H9 (cell line): ENCODE measurements at regions not wholly inside any gene's neighbourhood (a gene's known extent, or its start where the extent isn't known, plus 50 kb on each side); places are given as distances from the start of the nearest gene placed in this dataset.

Experiments
- DNase-seq: peaks from one replicate; pipeline ENCODE4 v3.0.0-alpha.2; 2017
- H2AFZ ChIP-seq: one replicate; pipeline ENCODE4 v1.6.1; 2013; ENCODE audit warnings: mild to moderate bottlenecking, low read length, control low read depth, moderate library complexity
- H2AK5ac ChIP-seq: 2 replicates; pipeline ENCODE4 v1.6.1; 2013; ENCODE audit warnings: low read length, control low read depth, mixed read lengths; ENCODE audit not compliant: insufficient read length
- H2BK120ac ChIP-seq: one replicate; pipeline ENCODE4 v1.6.1; 2013; ENCODE audit warnings: low read depth, mild to moderate bottlenecking, low read length, control low read depth, inconsistent platforms; ENCODE audit not compliant: poor library complexity, severe bottlenecking
- H2BK12ac ChIP-seq: 2 replicates; pipeline ENCODE4 v1.6.1; 2013; ENCODE audit warnings: low read length, control low read depth, mixed read lengths, low read depth; ENCODE audit not compliant: insufficient read length
- H2BK15ac ChIP-seq: 2 replicates; pipeline ENCODE4 v1.6.1; 2013; ENCODE audit warnings: low read depth, low read length, control low read depth
- H2BK20ac ChIP-seq: one replicate; pipeline ENCODE4 v1.6.1; 2013; ENCODE audit warnings: low read depth, mild to moderate bottlenecking, low read length, control low read depth, inconsistent platforms; ENCODE audit not compliant: poor library complexity, severe bottlenecking
- H2BK5ac ChIP-seq: 2 replicates; pipeline ENCODE4 v1.6.1; 2013; ENCODE audit warnings: low read length, control low read depth, mixed read lengths; ENCODE audit not compliant: insufficient read length
- H3K14ac ChIP-seq: 2 replicates; pipeline ENCODE4 v1.6.1; 2013; ENCODE audit warnings: low read length, control low read depth; ENCODE audit not compliant: insufficient read depth
- H3K18ac ChIP-seq: 2 replicates; pipeline ENCODE4 v1.6.1; 2013; ENCODE audit warnings: low read depth, mild to moderate bottlenecking, mixed read lengths, low read length, control low read depth; ENCODE audit not compliant: insufficient read length
- H3K23ac ChIP-seq: 2 replicates; pipeline ENCODE4 v1.6.1; 2013; ENCODE audit warnings: low read length, control low read depth, mixed read lengths, low read depth; ENCODE audit not compliant: insufficient read length
- H3K23me2 ChIP-seq: 2 replicates; pipeline ENCODE4 v1.6.1; 2013; ENCODE audit warnings: low read depth, mild to moderate bottlenecking, mixed read lengths, low read length, control low read depth; ENCODE audit not compliant: insufficient read length, poor library complexity, severe bottlenecking
- H3K27ac ChIP-seq: 2 replicates; pipeline ENCODE4 v1.5.1; 2013; ENCODE audit warnings: low read length, control low read depth, mixed read lengths, low read depth; ENCODE audit not compliant: insufficient read length
- H3K27me3 ChIP-seq: 2 replicates; pipeline ENCODE4 v1.6.1; 2013; ENCODE audit warnings: low read length, control low read depth, inconsistent platforms; ENCODE audit not compliant: insufficient read depth
- H3K4ac ChIP-seq: 2 replicates; pipeline ENCODE4 v1.6.1; 2013; ENCODE audit warnings: low read depth, mild to moderate bottlenecking, control low read depth, inconsistent platforms, low read length, moderate library complexity
- H3K4me1 ChIP-seq: 2 replicates; pipeline ENCODE4 v1.6.1; 2013; ENCODE audit warnings: low read length, control low read depth, inconsistent platforms; ENCODE audit not compliant: insufficient read depth
- H3K4me2 ChIP-seq: 2 replicates; pipeline ENCODE4 v1.6.1; 2013; ENCODE audit warnings: low read length, control low read depth, mixed read lengths; ENCODE audit not compliant: insufficient read length, insufficient read depth
- H3K56ac ChIP-seq: 2 replicates; pipeline ENCODE4 v1.6.1; 2013; ENCODE audit warnings: low read depth, mild to moderate bottlenecking, mixed read lengths, low read length, control low read depth; ENCODE audit not compliant: insufficient read length
- H3K79me1 ChIP-seq: 2 replicates; pipeline ENCODE4 v1.6.1; 2013; ENCODE audit warnings: low read depth, mild to moderate bottlenecking, moderate library complexity, low read length, control low read depth, inconsistent platforms; ENCODE audit not compliant: insufficient read depth, poor library complexity, severe bottlenecking
- H3K79me2 ChIP-seq: 2 replicates; pipeline ENCODE4 v1.6.1; 2013; ENCODE audit warnings: low read length, control low read depth, inconsistent platforms; ENCODE audit not compliant: insufficient read depth
- H3K9ac ChIP-seq: 2 replicates; pipeline ENCODE4 v1.6.1; 2013; ENCODE audit warnings: low read length, control low read depth, mixed read lengths; ENCODE audit not compliant: insufficient read length; ENCODE audit errors: extremely low read depth
- H3K9me3 ChIP-seq: one replicate; pipeline ENCODE4 v1.6.1; 2013; ENCODE audit warnings: low read depth, low read length, inconsistent platforms; ENCODE audit not compliant: control insufficient read depth
- H3T11ph ChIP-seq: one replicate; pipeline ENCODE4 v1.6.1; 2013; ENCODE audit warnings: mild to moderate bottlenecking, low read length, control low read depth, inconsistent platforms
- H4K20me1 ChIP-seq: one replicate; pipeline ENCODE4 v1.6.1; 2013; ENCODE audit not compliant: control insufficient read depth, insufficient read length, insufficient read depth
- H4K5ac ChIP-seq: 2 replicates; pipeline ENCODE4 v1.6.1; 2013; ENCODE audit warnings: low read depth, mild to moderate bottlenecking, mixed read lengths, low read length, control low read depth; ENCODE audit not compliant: insufficient read length
- H4K8ac ChIP-seq: replicated peaks from 2 replicates; pipeline ENCODE4 v1.6.1; 2013; ENCODE audit warnings: low read length, control low read depth, mixed read lengths, low read depth; ENCODE audit not compliant: insufficient read length
- H4K91ac ChIP-seq: 2 replicates; pipeline ENCODE4 v1.6.1; 2013; ENCODE audit warnings: low read depth, mild to moderate bottlenecking, moderate library complexity, mixed read lengths, low read length, control low read depth; ENCODE audit not compliant: insufficient read length
- H3K27ac Mint-ChIP-seq, 3 experiments: 2 replicates in 2 of 3; 3 replicates in 1 of 3; pipeline ENCODE4 v1.8.0; 2020 to 2021; ENCODE audit warnings: mixed read lengths in 3 of 3, mild to moderate bottlenecking in 1 of 3, moderate library complexity in 1 of 3
- H3K27me3 Mint-ChIP-seq: 2 replicates; pipeline ENCODE4 v1.8.0; 2021; ENCODE audit warnings: low read depth, mild to moderate bottlenecking, moderate library complexity, mixed read lengths
- H3K36me3 Mint-ChIP-seq, 3 experiments: 2 replicates in 2 of 3; 3 replicates in 1 of 3; pipeline ENCODE4 v1.8.0; 2020 to 2021; ENCODE audit warnings: low read depth in 3 of 3, mixed read lengths in 3 of 3; ENCODE audit not compliant: insufficient read depth in 1 of 3
- H3K4me1 Mint-ChIP-seq, 2 experiments: 2 replicates each; pipeline ENCODE4 v1.8.0; 2020; ENCODE audit warnings: mixed read lengths in 2 of 2
- H3K4me3 Mint-ChIP-seq, 2 experiments: 2 replicates in 1 of 2; 3 replicates in 1 of 2; pipeline ENCODE4 v1.8.0; 2020 to 2021; ENCODE audit warnings: mild to moderate bottlenecking in 2 of 2, mixed read lengths in 2 of 2, moderate library complexity in 1 of 2
- H3K9me3 Mint-ChIP-seq, 2 experiments: 2 replicates in 1 of 2; 3 replicates in 1 of 2; pipeline ENCODE4 v1.8.0; 2020; ENCODE audit warnings: mild to moderate bottlenecking in 2 of 2, mixed read lengths in 2 of 2, moderate library complexity in 1 of 2
- TF ChIP-seq, protein P1 (sequence below): fragments of 200-600 bp; sonication (generic); conservative IDR thresholded peaks from 3 replicates; pipeline ENCODE4 v1.8.0; 2021; ENCODE audit warnings: antibody characterized with exemption, mild to moderate bottlenecking

DNA sequence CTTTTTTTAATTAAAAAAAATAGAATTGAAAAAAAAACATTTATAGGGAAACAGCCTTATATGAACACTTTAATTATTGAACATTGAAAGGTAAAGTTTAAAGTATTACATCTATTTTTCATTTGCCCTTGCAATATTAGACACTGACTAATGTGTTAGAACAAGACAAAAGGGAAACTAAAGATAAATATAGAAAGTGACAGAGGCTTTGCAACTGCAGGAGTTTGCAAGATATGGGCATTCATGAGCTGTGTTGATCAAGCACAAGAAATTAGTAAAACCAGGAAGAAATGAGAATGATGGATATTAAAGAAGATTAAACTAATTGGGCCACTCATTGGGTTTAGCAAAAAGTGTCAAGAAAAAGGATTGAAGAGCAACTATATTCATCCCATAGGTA is 1097.7 kb upstream of the CELF4 start:
- Histone ChIP-seq H3K14ac (no peak overlapping the region), H3K27me3 (no peaks in the 10 kb centered on the region), H2BK15ac (no peak overlapping the region), H3K79me2 (no peaks in the 10 kb centered on the region), H3K79me1 (no peaks in the 10 kb centered on the region), H2BK12ac (no peak overlapping the region), H2BK20ac (no peak overlapping the region), H4K20me1 (no peaks in the 10 kb centered on the region), H3K56ac (no peak overlapping the region), H3K9ac (no peak overlapping the region), H3K4me2 (no peak overlapping the region), H2BK5ac (no peak overlapping the region), H2AFZ (no peak overlapping the region), H4K5ac (no peak overlapping the region), H3K27ac (no peak overlapping the region), H4K91ac (no peak overlapping the region), H2AK5ac (no peak overlapping the region), H3K4me1 (no peaks in the 10 kb centered on the region), H3K9me3 (no peaks in the 10 kb centered on the region), H3K4ac (no peak overlapping the region), H3K23ac (no peak overlapping the region), H3K23me2 (no peaks in the 10 kb centered on the region), H3T11ph (no peak overlapping the region), H4K8ac (no peak overlapping the region), H2BK120ac (no peak overlapping the region), H3K18ac (no peak overlapping the region)
- H3K27ac Mint-ChIP-seq: no peak overlapping the region
- DNase-seq: no peak
- TF ChIP-seq, protein P1, sequence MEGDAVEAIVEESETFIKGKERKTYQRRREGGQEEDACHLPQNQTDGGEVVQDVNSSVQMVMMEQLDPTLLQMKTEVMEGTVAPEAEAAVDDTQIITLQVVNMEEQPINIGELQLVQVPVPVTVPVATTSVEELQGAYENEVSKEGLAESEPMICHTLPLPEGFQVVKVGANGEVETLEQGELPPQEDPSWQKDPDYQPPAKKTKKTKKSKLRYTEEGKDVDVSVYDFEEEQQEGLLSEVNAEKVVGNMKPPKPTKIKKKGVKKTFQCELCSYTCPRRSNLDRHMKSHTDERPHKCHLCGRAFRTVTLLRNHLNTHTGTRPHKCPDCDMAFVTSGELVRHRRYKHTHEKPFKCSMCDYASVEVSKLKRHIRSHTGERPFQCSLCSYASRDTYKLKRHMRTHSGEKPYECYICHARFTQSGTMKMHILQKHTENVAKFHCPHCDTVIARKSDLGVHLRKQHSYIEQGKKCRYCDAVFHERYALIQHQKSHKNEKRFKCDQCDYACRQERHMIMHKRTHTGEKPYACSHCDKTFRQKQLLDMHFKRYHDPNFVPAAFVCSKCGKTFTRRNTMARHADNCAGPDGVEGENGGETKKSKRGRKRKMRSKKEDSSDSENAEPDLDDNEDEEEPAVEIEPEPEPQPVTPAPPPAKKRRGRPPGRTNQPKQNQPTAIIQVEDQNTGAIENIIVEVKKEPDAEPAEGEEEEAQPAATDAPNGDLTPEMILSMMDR: no peak
- no peaks in the 10 kb centered on the region for H3K36me3 Mint-ChIP-seq
- no peaks in the 10 kb centered on the region for H3K27me3 Mint-ChIP-seq
- H3K4me3 Mint-ChIP-seq: no peak overlapping the region
- no peaks in the 10 kb centered on the region for H3K9me3 Mint-ChIP-seq
- no peaks in the 10 kb centered on the region for H3K4me1 Mint-ChIP-seq
